ENCODE measurements at regions not wholly inside any gene's neighbourhood (a gene's known extent, or its start where the extent isn't known, plus 50 kb on each side); places are given as distances from the start of the nearest gene placed in this dataset.

GRCh38 chr9:126125577-126125976 lies 201.1 kb upstream of the MVB12B start:
- peak; percentile 27 for DNase-seq (ENCODE audit: low spot score)

GRCh38 chr9:126125992-126126409 lies 200.6 kb upstream of the MVB12B start:
- no peak for DNase-seq (ENCODE audit: low spot score)

- DNase-seq (ENCODE audit: low spot score) = no peak
Measured at GRCh38 chr9:126126807-126127206, 199.8 kb upstream of the MVB12B start.

- no peak for DNase-seq (ENCODE audit: low spot score)
Measured at GRCh38 chr9:126127591-126127990, 199.0 kb upstream of the MVB12B start.

- DNase-seq (ENCODE audit: low spot score) = no peak
Measured at GRCh38 chr9:126128494-126129142, 198.0 kb upstream of the MVB12B start.

GRCh38 chr9:126131066-126132010 lies 195.3 kb upstream of the MVB12B start:
- DNase-seq (ENCODE audit: low spot score) = no peak

GRCh38 chr9:126132746-126133145 lies 193.9 kb upstream of the MVB12B start:
- no peak for DNase-seq (ENCODE audit: low spot score)

GRCh38 chr9:126144196-126144595 lies 182.4 kb upstream of the MVB12B start:
- DNase-seq (ENCODE audit: low spot score) = no peak

- DNase-seq (ENCODE audit: low spot score) = no peak
Measured at GRCh38 chr9:126144603-126145456, 181.8 kb upstream of the MVB12B start.

GRCh38 chr9:126145887-126146253 lies 180.8 kb upstream of the MVB12B start:
- no peak for DNase-seq (ENCODE audit: low spot score)

GRCh38 chr9:126146254-126147145 lies 180.1 kb upstream of the MVB12B start:
- peak; percentile 22 for DNase-seq (ENCODE audit: low spot score)

GRCh38 chr9:126147186-126147935 lies 179.3 kb upstream of the MVB12B start:
- no peak for DNase-seq (ENCODE audit: low spot score)

- no peak for DNase-seq (ENCODE audit: low spot score)
Measured at GRCh38 chr9:126147936-126148870, 178.4 kb upstream of the MVB12B start.

- no peak for DNase-seq (ENCODE audit: low spot score)
Measured at GRCh38 chr9:126148994-126149393, 177.6 kb upstream of the MVB12B start.

- DNase-seq (ENCODE audit: low spot score) = no peak
Measured at GRCh38 chr9:126149661-126150060, 177.0 kb upstream of the MVB12B start.

GRCh38 chr9:126150411-126151030 lies 176.1 kb upstream of the MVB12B start:
- no peak for DNase-seq (ENCODE audit: low spot score)

GRCh38 chr9:126151031-126151685 lies 175.5 kb upstream of the MVB12B start:
- DNase-seq (ENCODE audit: low spot score) = no peak

GRCh38 chr9:126151686-126152134 lies 174.9 kb upstream of the MVB12B start:
- no peak for DNase-seq (ENCODE audit: low spot score)

Data from hepatic stellate cell (primary cell).